SK-MEL-5 (cell line): ENCODE measurements at regions not wholly inside any gene's neighbourhood (a gene's known extent, or its start where the extent isn't known, plus 50 kb on each side); places are given as distances from the start of the nearest gene placed in this dataset.
A peak's percentile ranks its signal among the peaks of the same experiment; 100 is the strongest.

ENCODE experiments used
- DNase-seq: peaks from one replicate; pipeline ENCODE4 v3.0.0-alpha.2; 2016; ENCODE audit warnings: low read depth, low spot score
- in situ Hi-C: cut with HindIII; loops from 2 replicates; pipeline ENCODE4 v1.10.0; 2016; ENCODE audit warnings: low sequenced_read_pairs, high pct_unique_total_duplicates, low pct_unique_long_range_greater_than_20kb

- in situ Hi-C loops = no loop called here
- DNase-seq = peak; percentile 88
These were observed 195.7 kb downstream of the MIAT start for GRCh38 chr22:26853071-26853470.

- in situ Hi-C loops = no loop called here
- no peak for DNase-seq
These were observed 196.1 kb downstream of the MIAT start for GRCh38 chr22:26853495-26853894.

GRCh38 chr22:26857169-26857568 is 199.8 kb downstream of the MIAT start:
- in situ Hi-C loops = no loop called here
- no peak for DNase-seq

- no peak for DNase-seq
- in situ Hi-C loops = no loop called here
These were observed 202.9 kb downstream of the MIAT start for GRCh38 chr22:26860301-26860700.

GRCh38 chr22:26865021-26865420 is 207.6 kb downstream of the MIAT start:
- in situ Hi-C loops = no loop called here
- DNase-seq = no peak

- in situ Hi-C loops = no loop called here
- DNase-seq = no peak
These were observed 226.0 kb downstream of the MIAT start for GRCh38 chr22:26883393-26883792.

GRCh38 chr22:26884921-26885320 is 227.5 kb downstream of the MIAT start:
- in situ Hi-C loops = no loop called here
- no peak for DNase-seq

- DNase-seq = no peak
- in situ Hi-C loops = no loop called here
These were observed 228.3 kb downstream of the MIAT start for GRCh38 chr22:26885441-26886261.

GRCh38 chr22:26887456-26887855 is 230.1 kb downstream of the MIAT start:
- in situ Hi-C loops = no loop called here

GRCh38 chr22:26887916-26888315 is 230.5 kb downstream of the MIAT start:
- no peak for DNase-seq

More at GRCh38 chr22:26887456-26887855, 230.1 kb downstream of the MIAT start:
- peak; percentile 29 for DNase-seq

GRCh38 chr22:26888887-26889286 is 231.5 kb downstream of the MIAT start:
- in situ Hi-C loops = no loop called here
- DNase-seq = no peak

More at GRCh38 chr22:26887916-26888315, 230.5 kb downstream of the MIAT start:
- in situ Hi-C loops = no loop called here

GRCh38 chr22:26889802-26890201 is 232.4 kb downstream of the MIAT start:
- in situ Hi-C loops = no loop called here

GRCh38 chr22:26890870-26891269 is 233.5 kb downstream of the MIAT start:
- in situ Hi-C loops = no loop called here
- DNase-seq = no peak

More at GRCh38 chr22:26889802-26890201, 232.4 kb downstream of the MIAT start:
- DNase-seq = no peak

- DNase-seq = no peak
- in situ Hi-C loops = no loop called here
These were observed 234.0 kb downstream of the MIAT start for GRCh38 chr22:26891429-26891828.

GRCh38 chr22:26892166-26893041 is 235.0 kb downstream of the MIAT start:
- in situ Hi-C loops = no loop called here
- no peak for DNase-seq

- DNase-seq = no peak
- in situ Hi-C loops = no loop called here
These were observed 236.1 kb downstream of the MIAT start for GRCh38 chr22:26893173-26894110.

GRCh38 chr22:26894362-26894761 is 237.0 kb downstream of the MIAT start:
- no peak for DNase-seq
- in situ Hi-C loops = no loop called here
